ENCODE measurements at regions not wholly inside any gene's neighbourhood (a gene's known extent, or its start where the extent isn't known, plus 50 kb on each side); places are given as distances from the start of the nearest gene placed in this dataset.

DNA sequence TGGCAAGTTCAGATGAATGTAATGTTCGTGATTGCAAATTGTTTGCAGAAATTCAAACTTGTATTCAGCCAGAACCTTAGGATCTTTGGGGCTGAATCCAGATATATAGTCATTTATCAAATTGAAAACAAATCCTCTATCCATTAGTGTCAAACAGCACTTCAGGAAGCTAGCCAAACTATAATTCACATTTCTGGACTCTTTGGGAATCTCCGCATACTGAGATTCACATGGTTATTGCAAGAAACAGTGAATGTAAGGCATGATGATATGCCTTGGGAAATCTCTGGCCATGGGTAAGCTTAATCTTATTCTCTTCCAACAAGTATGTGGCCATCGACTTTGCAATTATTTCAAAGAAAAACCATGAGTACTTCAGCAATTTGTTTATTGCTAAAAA, 98.5 kb downstream of the KLHL28 start (continued):
- no peak for TF ChIP-seq HNRNPUL1 (IDR thresholded peaks at IDR 0.05; ENCODE audit: low read depth, low read length)
- TF ChIP-seq, protein P1, sequence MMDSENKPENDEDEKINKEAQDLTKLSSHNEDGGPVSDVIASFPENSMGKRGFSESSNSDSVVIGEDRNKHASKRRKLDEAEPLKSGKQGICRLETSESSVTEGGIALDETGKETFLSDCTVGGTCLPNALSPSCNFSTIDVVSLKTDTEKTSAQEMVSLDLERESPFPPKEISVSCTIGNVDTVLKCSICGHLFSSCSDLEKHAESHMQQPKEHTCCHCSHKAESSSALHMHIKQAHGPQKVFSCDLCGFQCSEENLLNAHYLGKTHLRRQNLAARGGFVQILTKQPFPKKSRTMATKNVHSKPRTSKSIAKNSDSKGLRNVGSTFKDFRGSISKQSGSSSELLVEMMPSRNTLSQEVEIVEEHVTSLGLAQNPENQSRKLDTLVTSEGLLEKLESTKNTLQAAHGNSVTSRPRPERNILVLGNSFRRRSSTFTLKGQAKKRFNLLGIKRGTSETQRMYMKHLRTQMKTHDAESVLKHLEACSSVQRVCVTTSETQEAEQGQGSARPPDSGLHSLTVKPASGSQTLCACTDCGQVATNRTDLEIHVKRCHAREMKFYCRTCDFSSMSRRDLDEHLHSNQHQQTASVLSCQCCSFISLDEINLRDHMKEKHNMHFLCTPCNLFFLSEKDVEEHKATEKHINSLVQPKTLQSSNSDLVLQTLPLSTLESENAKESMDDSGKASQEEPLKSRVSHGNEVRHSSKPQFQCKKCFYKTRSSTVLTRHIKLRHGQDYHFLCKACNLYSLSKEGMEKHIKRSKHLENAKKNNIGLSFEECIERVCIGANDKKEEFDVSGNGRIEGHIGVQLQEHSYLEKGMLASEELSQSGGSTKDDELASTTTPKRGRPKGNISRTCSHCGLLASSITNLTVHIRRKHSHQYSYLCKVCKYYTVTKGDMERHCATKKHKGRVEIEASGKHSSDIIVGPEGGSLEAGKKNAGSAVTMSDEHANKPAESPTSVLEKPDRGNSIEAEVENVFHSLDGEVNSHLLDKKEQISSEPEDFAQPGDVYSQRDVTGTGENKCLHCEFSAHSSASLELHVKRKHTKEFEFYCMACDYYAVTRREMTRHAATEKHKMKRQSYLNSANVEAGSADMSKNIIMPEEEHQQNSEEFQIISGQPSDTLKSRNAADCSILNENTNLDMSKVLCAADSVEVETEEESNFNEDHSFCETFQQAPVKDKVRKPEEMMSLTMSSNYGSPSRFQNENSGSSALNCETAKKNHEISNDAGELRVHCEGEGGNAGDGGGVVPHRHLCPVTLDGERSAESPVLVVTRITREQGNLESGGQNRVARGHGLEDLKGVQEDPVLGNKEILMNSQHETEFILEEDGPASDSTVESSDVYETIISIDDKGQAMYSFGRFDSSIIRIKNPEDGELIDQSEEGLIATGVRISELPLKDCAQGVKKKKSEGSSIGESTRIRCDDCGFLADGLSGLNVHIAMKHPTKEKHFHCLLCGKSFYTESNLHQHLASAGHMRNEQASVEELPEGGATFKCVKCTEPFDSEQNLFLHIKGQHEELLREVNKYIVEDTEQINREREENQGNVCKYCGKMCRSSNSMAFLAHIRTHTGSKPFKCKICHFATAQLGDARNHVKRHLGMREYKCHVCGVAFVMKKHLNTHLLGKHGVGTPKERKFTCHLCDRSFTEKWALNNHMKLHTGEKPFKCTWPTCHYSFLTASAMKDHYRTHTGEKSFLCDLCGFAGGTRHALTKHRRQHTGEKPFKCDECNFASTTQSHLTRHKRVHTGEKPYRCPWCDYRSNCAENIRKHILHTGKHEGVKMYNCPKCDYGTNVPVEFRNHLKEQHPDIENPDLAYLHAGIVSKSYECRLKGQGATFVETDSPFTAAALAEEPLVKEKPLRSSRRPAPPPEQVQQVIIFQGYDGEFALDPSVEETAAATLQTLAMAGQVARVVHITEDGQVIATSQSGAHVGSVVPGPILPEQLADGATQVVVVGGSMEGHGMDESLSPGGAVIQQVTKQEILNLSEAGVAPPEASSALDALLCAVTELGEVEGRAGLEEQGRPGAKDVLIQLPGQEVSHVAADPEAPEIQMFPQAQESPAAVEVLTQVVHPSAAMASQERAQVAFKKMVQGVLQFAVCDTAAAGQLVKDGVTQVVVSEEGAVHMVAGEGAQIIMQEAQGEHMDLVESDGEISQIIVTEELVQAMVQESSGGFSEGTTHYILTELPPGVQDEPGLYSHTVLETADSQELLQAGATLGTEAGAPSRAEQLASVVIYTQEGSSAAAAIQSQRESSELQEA (CRISPR knock-in tag; IDR thresholded peaks at IDR 0.05; ENCODE audit: not compliant biosample characterization), result no peak
- no peak for TF ChIP-seq PPARG (CRISPR knock-in tag; conservative IDR thresholded peaks at IDR 0.05)

GRCh38 chr14:44854114-44854513, 107.6 kb downstream of the KLHL28 start:
- in situ Hi-C loops (cut with HindIII; ENCODE audit: extremely low pct_ligation_motif_present, low pct_unique_long_range_greater_than_20kb), result no loop called here

More at GRCh38 chr14:44854114-44854513, 107.6 kb downstream of the KLHL28 start:
- no peak overlapping the region for H3K4me3 ChIP-seq (replicated peaks in 1 of 3; ENCODE audit: insufficient read depth in 1 of 3, low read depth in 2 of 3, low read length in 3 of 3)
- H3K4me2 ChIP-seq (ENCODE audit: low read depth, low read length), result no peak overlapping the region
- no peaks in the 10 kb centered on the region for H4K20me1 ChIP-seq (ENCODE audit: insufficient read depth, low read length)
- no peak overlapping the region for H3K9ac ChIP-seq (ENCODE audit: insufficient read depth, low read depth, low read length)
- 24% methylated on average over 4 of the region's 4 CpGs for WGBS (ENCODE audit: low lambda C conversion rate)
- H3K27me3 ChIP-seq (ENCODE audit: control insufficient read depth in 1 of 2, insufficient read depth in 2 of 2, low read length in 2 of 2), result no peaks in the 10 kb centered on the region
- no peaks in the 10 kb centered on the region for H3K79me2 ChIP-seq (ENCODE audit: insufficient read depth, low read length)
- H3K27ac ChIP-seq (ENCODE audit: extremely low read length, insufficient read depth, low read length), result no peak overlapping the region
- BruUV-seq (replicated peaks), result no TSS peak
- ATAC-seq (0 out of 3 replicates have a peak, but pooled peaks have one; percentile 46), FAIRE-seq (no peak), DNase-seq (ENCODE audit: low spot score) (no peak)
- H2AFZ ChIP-seq (ENCODE audit: low read length), result no peak overlapping the region
- no peaks in the 10 kb centered on the region for H3K36me3 ChIP-seq (replicated peaks in 1 of 2; ENCODE audit: control insufficient read depth in 1 of 2, insufficient read depth in 2 of 2, low read length in 2 of 2)
- no peaks in the 10 kb centered on the region for H3K4me1 ChIP-seq (ENCODE audit: insufficient read depth, low read length)
- intact Hi-C loops (cut with micrococcal nuclease; ENCODE audit: unreplicated experiment), result no loop called here
- CTCF ChIA-PET (ENCODE audit: low intra/inter-chr PET ratio, low total read pairs), result no interaction called here
- H3K9me3 ChIP-seq (ENCODE audit: low read length), result peaks cover 6% of the 10 kb centered on the region; the same call in 1 of the 2 replicates
- TF ChIP-seq ZFP36L1 (CRISPR knock-in tag; IDR thresholded peaks at IDR 0.05) (no peak), STAG1 (CRISPR knock-in tag; IDR thresholded peaks at IDR 0.05) (peak; percentile 27; the same call in 1 of the 2 replicates), CTCF (CRISPR knock-in tag; IDR thresholded peaks at IDR 0.05) (peak; percentile 34), ISX (CRISPR knock-in tag; conservative IDR thresholded peaks at IDR 0.05) (no peak), TARDBP (CRISPR knock-in tag; IDR thresholded peaks at IDR 0.05) (no peak)
- POLR2A ChIA-PET, result no interaction called here

All from HepG2 (cell line).